Panc1 (cell line): ENCODE measurements at regions not wholly inside any gene's neighbourhood (a gene's known extent, or its start where the extent isn't known, plus 50 kb on each side); places are given as distances from the start of the nearest gene placed in this dataset.

Source experiments
- ATAC-seq: fragments of 200-7000 bp; cut with Tn5 transposase; 2 replicates; pipeline ENCODE4 v1.9.1; 2020; ENCODE audit warnings: mild to moderate bottlenecking, moderate library complexity
- BruUV-seq: library from RNA; stranded (reverse); fragments of 400-500 nt; replicated peaks from 2 replicates; lab custom pipeline; 2021; lab: Mats Ljungman, UMichigan
- CTCF ChIA-PET: fragments of 300-600 bp; sonication (Branson Sonifier 250); formaldehyde crosslinking; loops from one replicate; lab custom pipeline; 2022; ENCODE audit warnings: antibody characterized with exemption; lab: Charles Lee
- POLR2A ChIA-PET: fragments of 300-600 bp; sonication (Branson Sonifier 250); formaldehyde crosslinking; loops from one replicate; lab custom pipeline; 2022; ENCODE audit warnings: antibody characterized with exemption; lab: Charles Lee
- DNase-seq: peaks from one replicate; pipeline ENCODE4 v3.0.0-alpha.2; 2010; ENCODE audit warnings: low read depth, low spot score
- H3K27ac ChIP-seq: 2 replicates; pipeline ENCODE4 v1.5.1; 2011; ENCODE audit warnings: mild to moderate bottlenecking, low read length, inconsistent platforms
- H3K27me3 ChIP-seq: fragments of 200-500 bp; sonication (Bioruptor generic); 2 replicates; pipeline ENCODE4 v1.6.0; 2014; ENCODE audit warnings: low read length, inconsistent platforms; ENCODE audit not compliant: control insufficient read depth, insufficient read depth
- H3K36me3 ChIP-seq: fragments of 200-500 bp; sonication (Bioruptor generic); 2 replicates; pipeline ENCODE4 v1.5.1; 2014; ENCODE audit warnings: inconsistent platforms, mild to moderate bottlenecking, low read length, moderate library complexity; ENCODE audit not compliant: control insufficient read depth, insufficient read depth
- H3K4me1 ChIP-seq: 2 replicates; pipeline ENCODE4 v1.5.1; 2011; ENCODE audit warnings: inconsistent platforms, mild to moderate bottlenecking, low read length, moderate library complexity; ENCODE audit not compliant: control insufficient read depth, insufficient read depth
- H3K4me3 ChIP-seq, 2 experiments: 2 replicates each; pipeline ENCODE4 v1.5.1; 2011 to 2012; ENCODE audit warnings: low read depth in 2 of 2, low read length in 2 of 2, mild to moderate bottlenecking in 2 of 2, inconsistent platforms in 1 of 2, moderate library complexity in 1 of 2
- H3K9me3 ChIP-seq: fragments of 200-500 bp; sonication (Bioruptor generic); 2 replicates; pipeline ENCODE4 v1.5.1; 2014; ENCODE audit warnings: low read depth, mild to moderate bottlenecking, inconsistent platforms, low read length, moderate library complexity; ENCODE audit not compliant: control insufficient read depth, insufficient read depth
- CTCF ChIP-seq: fragments of 450-650 bp; IDR thresholded peaks from 2 replicates; pipeline ENCODE4 v1.5.1; 2017; ENCODE audit warnings: mild to moderate bottlenecking
- POLR2AphosphoS5 ChIP-seq: IDR thresholded peaks from 2 replicates; pipeline ENCODE4 v1.6.1; 2012; ENCODE audit warnings: mild to moderate bottlenecking, low read depth, low read length, moderate library complexity
- REST ChIP-seq, 2 experiments: IDR thresholded peaks; 2 replicates each; pipeline ENCODE4 v1.6.1; 2011 to 2012; ENCODE audit warnings: low read depth in 2 of 2, control low read depth in 1 of 2, low read length in 1 of 2, mild to moderate bottlenecking in 1 of 2, moderate library complexity in 1 of 2; ENCODE audit not compliant: insufficient read depth in 1 of 2
- SIN3A ChIP-seq: IDR thresholded peaks from 2 replicates; pipeline ENCODE4 v1.6.1; 2012; ENCODE audit warnings: low read depth, mild to moderate bottlenecking, low read length, moderate library complexity, borderline replicate concordance; ENCODE audit not compliant: insufficient read depth
- TCF7L2 ChIP-seq: IDR thresholded peaks from 2 replicates; pipeline ENCODE4 v1.6.1; 2011; ENCODE audit warnings: mild to moderate bottlenecking, low read depth, low read length, inconsistent platforms
- in situ Hi-C: cut with HindIII; loops from 2 replicates; pipeline ENCODE4 v1.10.0; 2016; ENCODE audit warnings: low sequenced_read_pairs, low pct_unique_long_range_greater_than_20kb
- intact Hi-C: fragments of 100-400 bp; cut with micrococcal nuclease; formaldehyde crosslinking; loops from one replicate; pipeline ENCODE4 v1.10.0; 2022; ENCODE audit not compliant: unreplicated experiment

DNA sequence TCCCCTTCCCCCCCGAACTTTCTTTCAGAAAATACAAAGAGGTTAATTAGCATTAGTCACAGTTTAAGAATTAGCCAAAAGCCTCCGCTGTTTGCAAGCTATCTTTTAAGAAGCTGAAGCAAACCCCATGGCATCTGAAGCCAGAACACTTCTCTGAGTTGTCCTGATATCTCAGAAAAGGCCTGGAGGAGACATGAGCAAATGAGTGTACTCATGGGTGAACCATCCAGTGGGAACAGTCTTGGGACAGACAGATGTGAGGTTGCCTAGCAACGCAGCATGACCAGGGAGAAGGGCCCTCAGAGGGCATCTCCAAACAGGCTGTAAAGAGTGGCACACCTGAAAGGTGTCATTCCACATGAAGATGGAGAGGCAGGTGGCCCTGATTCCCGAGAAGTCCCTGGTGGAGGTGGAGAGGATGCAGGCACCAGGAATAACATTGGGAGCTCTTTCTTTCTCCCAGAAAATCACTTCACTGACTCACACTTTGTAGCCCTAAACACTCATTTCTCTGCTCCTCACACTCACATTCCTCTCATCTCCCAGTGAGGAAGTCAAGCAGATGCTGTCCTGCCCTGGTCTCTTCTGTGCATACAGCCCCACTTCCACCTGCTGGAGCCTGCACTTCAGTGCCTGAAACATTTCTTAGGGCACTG is 87.0 kb upstream of the TSHZ3 start:
- no peak overlapping the region for H3K4me3 ChIP-seq
- DNase-seq (no peak), ATAC-seq (no peak)
- intact Hi-C loops, result no loop called here
- ChIA-PET CTCF (no interaction called here), POLR2A (no interaction called here)
- no peaks in the 10 kb centered on the region for H3K9me3 ChIP-seq
- TF ChIP-seq REST (IDR thresholded peaks at IDR 0.05; ENCODE audit: insufficient read depth in 1 of 2, low read depth in 2 of 2, low read length in 1 of 2) (no peak), POLR2AphosphoS5 (no peak), SIN3A (no peak), CTCF (no peak), TCF7L2 (no peak)
- H3K27me3 ChIP-seq, result no peaks in the 10 kb centered on the region
- H3K27ac ChIP-seq, result no peak overlapping the region
- in situ Hi-C loops, result no loop called here
- no peaks in the 10 kb centered on the region for H3K36me3 ChIP-seq
- no peaks in the 10 kb centered on the region for H3K4me1 ChIP-seq
- BruUV-seq, result no TSS peak

- H3K9me3 ChIP-seq, result no peaks in the 10 kb centered on the region
- no peak overlapping the region for H3K27ac ChIP-seq
- ATAC-seq (no peak), DNase-seq (no peak)
- ChIA-PET POLR2A (no interaction called here), CTCF (no interaction called here)
- no peaks in the 10 kb centered on the region for H3K4me1 ChIP-seq
- TF ChIP-seq CTCF (no peak), TCF7L2 (no peak), REST (IDR thresholded peaks at IDR 0.05; ENCODE audit: insufficient read depth in 1 of 2, low read depth in 2 of 2, low read length in 1 of 2) (no peak), POLR2AphosphoS5 (no peak), SIN3A (no peak)
- no peaks in the 10 kb centered on the region for H3K27me3 ChIP-seq
- BruUV-seq, result no TSS peak
- H3K36me3 ChIP-seq, result no peaks in the 10 kb centered on the region
- no peak overlapping the region for H3K4me3 ChIP-seq
- intact Hi-C loops (no loop called here), in situ Hi-C loops (no loop called here)
Measured at GRCh38 chr19:31438401-31439269, 89.4 kb upstream of the TSHZ3 start.
